CD8-positive, alpha-beta memory T cell (primary cell): ENCODE measurements at regions not wholly inside any gene's neighbourhood (a gene's known extent, or its start where the extent isn't known, plus 50 kb on each side); places are given as distances from the start of the nearest gene placed in this dataset.

ENCODE experiments used
- CTCF ChIA-PET: fragments of 350-600 bp; sonication (Branson Sonifier 250); formaldehyde crosslinking; loops from one replicate; lab custom pipeline; 2021; ENCODE audit warnings: antibody characterized with exemption; lab: Charles Lee
- POLR2A ChIA-PET: fragments of 350-600 bp; sonication (Branson Sonifier 250); formaldehyde crosslinking; loops from one replicate; lab custom pipeline; 2021; ENCODE audit warnings: antibody characterized with exemption; lab: Charles Lee
- DNase-seq, 5 donors: peaks; one replicate each; pipeline versions ENCODE4 v3.0.0 to v3.0.0-alpha.2; 2020 to 2022; ENCODE audit warnings: mixed read lengths in 1 of 5
- H3K27ac ChIP-seq: one replicate; pipeline ENCODE4 v1.7.0; 2013; ENCODE audit warnings: low read depth, mild to moderate bottlenecking, low read length, moderate library complexity
- H3K27me3 ChIP-seq: 2 replicates; pipeline ENCODE4 v1.7.0; 2013; ENCODE audit warnings: low read length, mild to moderate bottlenecking; ENCODE audit not compliant: insufficient read depth, poor library complexity, severe bottlenecking
- H3K36me3 ChIP-seq: 2 replicates; pipeline ENCODE4 v1.7.0; 2013; ENCODE audit warnings: mild to moderate bottlenecking, low read length, moderate library complexity; ENCODE audit not compliant: insufficient read depth
- H3K4me1 ChIP-seq: 2 replicates; pipeline ENCODE4 v1.7.0; 2013; ENCODE audit warnings: mild to moderate bottlenecking, low read length, moderate library complexity; ENCODE audit not compliant: insufficient read depth
- H3K4me3 ChIP-seq: 2 replicates; pipeline ENCODE4 v1.7.0; 2013; ENCODE audit warnings: mild to moderate bottlenecking, low read length
- H3K9me3 ChIP-seq: 2 replicates; pipeline ENCODE4 v1.7.0; 2013; ENCODE audit warnings: mild to moderate bottlenecking, low read length
- H3K27ac Mint-ChIP-seq, 8 donors: one replicate each; pipeline ENCODE4 v1.8.0; 2020 to 2021; ENCODE audit warnings: mixed read lengths in 8 of 8, mild to moderate bottlenecking in 6 of 8, inconsistent platforms in 3 of 8, moderate library complexity in 3 of 8
- H3K27me3 Mint-ChIP-seq, 2 donors: one replicate each; pipeline ENCODE4 v1.8.0; 2020 to 2021; ENCODE audit warnings: mixed read lengths in 2 of 2, mild to moderate bottlenecking in 1 of 2, moderate library complexity in 1 of 2
- H3K36me3 Mint-ChIP-seq, 3 donors: one replicate each; pipeline ENCODE4 v1.8.0; 2020 to 2021; ENCODE audit warnings: mixed read lengths in 3 of 3, inconsistent platforms in 1 of 3, mild to moderate bottlenecking in 1 of 3
- H3K4me1 Mint-ChIP-seq, 3 donors: one replicate each; pipeline ENCODE4 v1.8.0; 2020 to 2021; ENCODE audit warnings: mixed read lengths in 3 of 3, inconsistent platforms in 1 of 3, mild to moderate bottlenecking in 1 of 3
- H3K4me3 Mint-ChIP-seq, 7 donors: one replicate each; pipeline ENCODE4 v1.8.0; 2020 to 2021; ENCODE audit warnings: mixed read lengths in 7 of 7, mild to moderate bottlenecking in 6 of 7, moderate library complexity in 4 of 7, inconsistent platforms in 2 of 7
- H3K9me3 Mint-ChIP-seq, 5 donors: one replicate each; pipeline ENCODE4 v1.8.0; 2020 to 2022; ENCODE audit warnings: mixed read lengths in 5 of 5, mild to moderate bottlenecking in 3 of 5, moderate library complexity in 2 of 5, inconsistent platforms in 1 of 5

DNA sequence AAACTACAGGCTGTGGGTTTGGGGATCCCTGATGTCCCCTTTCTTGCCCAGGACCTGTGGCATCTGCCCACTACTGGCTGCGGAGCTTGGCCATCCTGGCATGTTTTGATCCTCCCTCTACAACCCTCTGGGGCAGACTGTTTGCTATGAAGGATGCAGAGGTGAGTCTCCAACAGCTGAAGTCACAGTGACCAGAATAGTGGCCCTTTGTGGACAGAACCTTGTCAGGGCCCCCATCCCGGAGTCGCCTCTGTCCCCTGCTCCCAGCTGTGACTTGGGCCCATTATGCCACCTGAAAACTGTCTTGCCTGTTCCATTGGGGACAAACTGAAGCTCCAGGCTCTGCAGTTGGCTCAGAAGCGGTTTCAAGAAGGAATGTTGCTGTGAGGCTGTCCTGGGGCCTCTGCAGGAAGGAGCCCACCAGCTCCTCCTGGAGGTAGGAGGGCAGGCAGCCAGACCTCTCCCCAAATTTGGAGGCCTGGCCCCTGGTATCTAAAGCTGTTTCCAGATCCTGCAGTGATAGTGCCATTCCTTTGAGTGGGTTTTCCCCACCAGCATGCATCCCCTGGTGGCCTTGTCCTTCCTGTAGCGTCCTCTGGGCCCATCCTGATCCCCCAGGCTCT lies 93.3 kb downstream of the BARX1 start:
- H3K4me3 ChIP-seq, result no peak overlapping the region
- H3K4me1 ChIP-seq, result no peaks in the 10 kb centered on the region
- H3K9me3 ChIP-seq, result no peaks in the 10 kb centered on the region
- H3K4me1 Mint-ChIP-seq, result no peaks in the 10 kb centered on the region
- no peak overlapping the region for H3K27ac ChIP-seq
- H3K36me3 ChIP-seq, result no peaks in the 10 kb centered on the region
- ChIA-PET CTCF (no interaction called here), POLR2A (no interaction called here)
- H3K4me3 Mint-ChIP-seq, result no peak overlapping the region
- H3K9me3 Mint-ChIP-seq, result peaks cover 0 to 1% (median 0%) of the 10 kb centered on the region in 5 donors
- peaks cover 48 to 59% of the 10 kb centered on the region in 2 donors for H3K27me3 Mint-ChIP-seq
- H3K36me3 Mint-ChIP-seq, result no peaks in the 10 kb centered on the region
- no peaks in the 10 kb centered on the region for H3K27me3 ChIP-seq
- no peak overlapping the region for H3K27ac Mint-ChIP-seq
- DNase-seq, result peak in 1 of 5 donors; percentile 32

DNA sequence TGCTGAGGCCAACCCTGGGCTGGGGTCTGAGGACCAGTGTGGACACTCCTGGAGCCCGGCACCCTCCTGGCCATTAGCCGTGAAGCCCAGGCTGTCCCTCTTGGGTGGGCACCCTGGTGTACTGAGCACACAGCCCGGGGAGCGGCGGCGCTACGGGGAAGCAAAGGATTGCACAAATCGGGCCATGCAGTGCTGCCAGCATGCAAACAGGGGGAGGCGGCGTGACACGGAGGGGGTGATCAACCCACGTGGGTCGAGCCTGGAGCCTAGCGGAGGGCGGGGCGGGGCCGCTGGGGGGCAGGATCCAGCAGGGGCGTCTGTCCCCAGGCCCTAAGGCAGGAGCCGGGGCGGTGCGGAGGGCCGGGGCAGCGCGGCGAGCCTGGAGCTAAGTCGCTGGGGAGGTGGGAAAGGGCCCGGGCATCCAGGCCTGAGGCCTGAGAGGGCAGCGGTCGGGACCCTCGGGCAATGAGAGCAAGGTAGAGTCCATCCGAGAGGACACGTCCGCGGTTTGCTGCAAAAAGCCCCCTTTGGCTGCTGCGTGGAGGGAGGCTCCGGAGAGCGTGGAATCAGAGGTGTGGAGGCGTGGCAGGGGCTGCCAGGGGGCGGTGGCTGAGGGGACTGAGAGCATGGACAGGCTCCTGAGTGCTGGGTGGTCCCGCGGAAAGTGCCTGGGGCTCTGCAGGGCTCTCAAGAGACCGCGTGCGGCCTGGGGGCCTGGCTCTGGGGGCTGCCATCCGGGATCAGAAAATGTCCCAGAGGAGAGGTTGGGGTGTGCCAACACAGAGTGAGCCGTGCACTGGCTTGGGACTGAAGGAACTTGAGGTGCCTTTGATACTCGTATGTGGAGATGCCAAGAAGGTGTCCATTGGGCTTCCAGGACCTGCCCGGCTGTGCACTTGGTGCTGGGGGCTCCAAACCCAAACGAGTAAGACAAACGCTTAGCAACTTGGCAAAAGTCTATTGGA lies 94.2 kb downstream of the BARX1 start:
- H3K27me3 Mint-ChIP-seq, result peaks cover 51 to 66% of the 10 kb centered on the region in 2 donors

DNA sequence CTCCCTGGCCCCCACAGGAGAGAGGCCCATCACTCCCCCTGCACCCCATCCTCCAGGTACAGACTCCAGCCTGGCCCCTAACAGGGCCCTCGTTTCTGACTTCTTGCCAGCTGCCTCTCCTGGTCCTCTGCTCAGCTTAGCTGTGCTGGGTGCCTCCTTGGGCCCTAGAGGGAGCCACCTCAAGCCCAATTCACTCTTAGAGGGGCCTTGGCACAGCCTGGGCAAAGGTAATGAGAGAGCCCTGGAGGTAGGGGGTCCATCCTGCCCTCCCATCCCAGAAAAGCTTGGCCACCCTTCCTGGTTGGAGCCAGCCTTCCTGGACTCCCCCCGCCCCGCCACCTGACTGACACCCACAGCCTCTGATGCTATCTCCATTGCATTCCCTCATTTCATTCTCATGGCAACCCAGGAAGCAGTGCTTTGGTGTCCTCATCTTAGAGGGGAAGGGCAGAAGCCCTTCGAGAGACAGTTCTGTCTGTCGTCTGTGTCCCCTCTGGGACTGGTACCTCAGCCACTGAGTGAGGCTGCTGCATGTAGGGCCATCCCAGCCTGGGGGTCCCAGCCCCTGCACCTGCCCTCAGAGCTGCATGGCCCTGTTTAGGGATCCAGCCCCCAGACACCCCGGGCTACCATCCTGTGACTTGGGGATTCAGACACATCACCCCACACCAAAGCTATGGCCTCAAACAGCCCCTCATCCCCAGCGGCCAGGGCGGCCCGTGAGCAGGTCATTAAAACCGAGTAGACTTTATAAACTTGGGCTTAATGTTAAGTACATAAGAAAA lies 95.5 kb downstream of the BARX1 start:
- peaks cover 51 to 73% of the 10 kb centered on the region in 2 donors for H3K27me3 Mint-ChIP-seq
- Histone ChIP-seq H3K27me3 (no peaks in the 10 kb centered on the region), H3K36me3 (no peaks in the 10 kb centered on the region), H3K9me3 (no peaks in the 10 kb centered on the region), H3K4me1 (no peaks in the 10 kb centered on the region), H3K4me3 (no peak overlapping the region), H3K27ac (no peak overlapping the region)
- ChIA-PET CTCF (no interaction called here), POLR2A (no interaction called here)
- H3K4me3 Mint-ChIP-seq, result no peak overlapping the region
- no peak for DNase-seq
- peaks cover 0 to 4% (median 0%) of the 10 kb centered on the region in 5 donors for H3K9me3 Mint-ChIP-seq
- H3K27ac Mint-ChIP-seq, result peak overlapping the region in 1 of 8 donors; percentile 40
- no peaks in the 10 kb centered on the region for H3K36me3 Mint-ChIP-seq
- no peaks in the 10 kb centered on the region for H3K4me1 Mint-ChIP-seq

More for the DNA sequence above, 94.2 kb downstream of the BARX1 start:
- H3K27ac ChIP-seq, result no peak overlapping the region
- ChIA-PET CTCF (no interaction called here), POLR2A (no interaction called here)
- H3K4me3 ChIP-seq, result no peak overlapping the region
- no peaks in the 10 kb centered on the region for H3K27me3 ChIP-seq
- H3K9me3 Mint-ChIP-seq, result peaks cover 0 to 4% (median 0%) of the 10 kb centered on the region in 5 donors
- H3K36me3 Mint-ChIP-seq, result no peaks in the 10 kb centered on the region
- no peaks in the 10 kb centered on the region for H3K36me3 ChIP-seq
- DNase-seq, result peak in 1 of 5 donors; percentile 42
- no peak overlapping the region for H3K4me3 Mint-ChIP-seq
- no peaks in the 10 kb centered on the region for H3K9me3 ChIP-seq
- no peaks in the 10 kb centered on the region for H3K4me1 Mint-ChIP-seq
- H3K4me1 ChIP-seq, result no peaks in the 10 kb centered on the region
- H3K27ac Mint-ChIP-seq, result no peak overlapping the region

DNA sequence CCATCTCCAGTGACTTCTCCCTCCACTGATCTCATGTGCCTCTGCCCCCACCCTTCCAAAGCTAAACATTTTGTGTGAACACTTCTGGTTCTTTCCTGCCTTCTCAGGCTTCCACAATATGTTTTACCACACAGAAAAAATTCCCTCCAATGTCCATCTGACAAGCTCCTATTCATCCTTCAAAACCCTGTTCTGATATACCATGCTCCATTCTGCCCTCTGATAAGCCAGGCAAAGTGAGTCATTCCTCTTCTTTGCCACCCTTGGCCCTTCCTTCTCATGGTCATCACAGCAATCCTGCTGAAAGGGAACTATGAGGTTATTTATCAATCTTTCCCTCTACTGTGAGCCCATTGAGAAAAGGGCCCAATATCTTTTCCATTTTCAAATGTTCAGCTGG lies 97.6 kb downstream of the BARX1 start:
- Mint-ChIP-seq H3K36me3 (no peaks in the 10 kb centered on the region), H3K9me3 (peaks cover 0 to 5% (median 4%) of the 10 kb centered on the region in 5 donors), H3K27ac (no peak overlapping the region), H3K4me1 (no peaks in the 10 kb centered on the region), H3K27me3 (peaks cover 45 to 75% of the 10 kb centered on the region in 2 donors), H3K4me3 (no peak overlapping the region)
- DNase-seq, result no peak
- Histone ChIP-seq H3K27ac (no peak overlapping the region), H3K36me3 (no peaks in the 10 kb centered on the region), H3K27me3 (no peaks in the 10 kb centered on the region), H3K4me1 (no peaks in the 10 kb centered on the region), H3K9me3 (no peaks in the 10 kb centered on the region), H3K4me3 (no peak overlapping the region)
- ChIA-PET CTCF (no interaction called here), POLR2A (no interaction called here)

DNA sequence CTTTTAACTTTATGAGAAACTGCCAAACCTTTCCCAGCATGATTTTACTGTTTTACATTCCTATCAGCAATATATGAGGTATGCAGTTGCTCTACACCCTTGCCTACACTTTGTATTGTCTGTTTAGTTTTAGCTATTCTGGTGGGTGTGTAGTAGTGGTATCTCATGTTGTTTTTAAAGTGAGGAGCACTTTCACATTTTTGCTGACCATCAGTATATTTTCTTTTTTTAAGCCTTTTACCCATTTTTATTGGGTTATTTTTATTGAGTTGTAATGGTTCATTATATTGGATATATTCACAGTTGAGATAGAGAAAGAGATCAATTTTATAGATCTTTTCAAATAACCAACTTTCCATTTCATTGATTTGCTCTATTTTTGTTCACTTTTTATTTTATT lies 102.4 kb downstream of the BARX1 start:
- DNase-seq, result no peak
- Histone ChIP-seq H3K4me3 (no peak overlapping the region), H3K27me3 (no peaks in the 10 kb centered on the region), H3K27ac (no peak overlapping the region), H3K36me3 (no peaks in the 10 kb centered on the region), H3K4me1 (no peaks in the 10 kb centered on the region), H3K9me3 (no peaks in the 10 kb centered on the region)
- Mint-ChIP-seq H3K9me3 (peaks cover 0 to 8% (median 6%) of the 10 kb centered on the region in 5 donors), H3K27ac (no peak overlapping the region), H3K4me1 (no peaks in the 10 kb centered on the region), H3K27me3 (peaks cover 20 to 69% of the 10 kb centered on the region in 2 donors), H3K36me3 (no peaks in the 10 kb centered on the region), H3K4me3 (no peak overlapping the region)
- POLR2A ChIA-PET, result no interaction called here
- CTCF ChIA-PET, result no interaction called here

DNA sequence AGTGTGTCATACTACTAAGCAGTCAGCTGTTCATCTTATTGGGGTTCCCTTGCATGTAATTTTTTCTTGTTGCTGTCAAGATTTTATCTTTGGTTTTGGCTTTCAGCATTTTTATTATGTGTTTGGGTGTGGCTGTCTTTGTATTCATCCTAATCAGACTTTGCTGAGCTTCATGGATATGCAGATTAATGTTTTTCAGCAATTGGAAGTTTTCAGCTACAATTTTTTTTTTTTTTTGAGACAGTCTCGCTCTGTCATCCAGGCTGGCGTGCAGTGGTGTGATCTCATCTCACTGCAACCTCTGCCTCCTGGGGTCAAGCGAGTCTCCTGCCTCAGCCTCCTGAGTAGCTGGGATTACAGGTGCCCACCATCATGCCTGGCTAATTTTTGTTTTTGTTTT lies 108.8 kb downstream of the BARX1 start:
- Mint-ChIP-seq H3K4me1 (no peaks in the 10 kb centered on the region), H3K9me3 (peaks cover 0 to 15% (median 11%) of the 10 kb centered on the region in 5 donors)
- no peak for DNase-seq

DNA sequence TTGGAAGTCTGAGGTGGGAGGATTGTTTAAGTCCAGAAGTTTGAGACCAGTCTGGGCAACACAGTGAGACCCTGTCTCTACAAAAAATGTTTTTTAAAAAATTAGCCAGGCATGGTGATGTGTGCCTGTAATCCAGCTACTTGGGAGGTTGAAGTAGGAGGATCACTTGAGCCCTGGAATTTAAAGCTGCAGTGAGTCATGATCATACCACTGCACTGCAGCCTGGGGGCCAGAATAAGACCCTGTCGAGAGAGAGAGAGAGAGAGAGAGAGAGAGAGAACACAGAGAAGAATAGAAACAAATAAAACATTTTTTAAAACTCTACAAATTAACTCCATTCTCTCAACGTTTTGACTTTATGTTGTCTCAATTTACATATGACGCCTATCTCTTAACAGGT lies 111.8 kb downstream of the BARX1 start:
- H3K27ac Mint-ChIP-seq, result no peak overlapping the region

More for the DNA sequence above, 108.8 kb downstream of the BARX1 start:
- H3K27me3 ChIP-seq, result no peaks in the 10 kb centered on the region
- H3K4me3 ChIP-seq, result no peak overlapping the region
- H3K27ac ChIP-seq, result no peak overlapping the region
- Mint-ChIP-seq H3K27me3 (peaks cover 19 to 61% of the 10 kb centered on the region in 2 donors), H3K4me3 (no peak overlapping the region), H3K27ac (no peak overlapping the region), H3K36me3 (no peaks in the 10 kb centered on the region)
- CTCF ChIA-PET, result no interaction called here
- H3K9me3 ChIP-seq, result no peaks in the 10 kb centered on the region
- no peaks in the 10 kb centered on the region for H3K4me1 ChIP-seq
- H3K36me3 ChIP-seq, result no peaks in the 10 kb centered on the region
- POLR2A ChIA-PET, result no interaction called here

More for the DNA sequence above, 111.8 kb downstream of the BARX1 start:
- H3K9me3 ChIP-seq, result no peaks in the 10 kb centered on the region
- H3K4me3 ChIP-seq, result no peak overlapping the region
- Mint-ChIP-seq H3K4me1 (no peaks in the 10 kb centered on the region), H3K36me3 (no peaks in the 10 kb centered on the region), H3K4me3 (no peak overlapping the region), H3K27me3 (peaks cover 15 to 40% of the 10 kb centered on the region in 2 donors), H3K9me3 (peaks cover 0 to 13% (median 12%) of the 10 kb centered on the region in 5 donors)
- no peaks in the 10 kb centered on the region for H3K36me3 ChIP-seq
- no peak for DNase-seq
- H3K27me3 ChIP-seq, result no peaks in the 10 kb centered on the region
- H3K27ac ChIP-seq, result no peak overlapping the region
- ChIA-PET POLR2A (no interaction called here), CTCF (interaction anchor here (0.7 kb wide), 1 partner anchor 651 kb away, joined by 3 read pairs; no protein-coding TSS in a partner anchor)
- no peaks in the 10 kb centered on the region for H3K4me1 ChIP-seq
